ENCODE measurements at regions not wholly inside any gene's neighbourhood (a gene's known extent, or its start where the extent isn't known, plus 50 kb on each side); places are given as distances from the start of the nearest gene placed in this dataset.

- Histone ChIP-seq H3K4me3 (no peak overlapping the region), H3K4me1 (peaks cover 50% of the 10 kb centered on the region), H3K27me3 (ENCODE audit: low read depth) (no peaks in the 10 kb centered on the region), H3K9me3 (no peaks in the 10 kb centered on the region), H3K36me3 (replicated peaks) (no peaks in the 10 kb centered on the region)
- no peak for DNase-seq (ENCODE audit: low spot score in 2 of 2)
- in situ Hi-C loops (cut with MboI; ENCODE audit: low sequenced_read_pairs) = no loop called here
These were observed 667.2 kb upstream of the ZNF608 start for GRCh38 chr5:125413496-125414274.

DNA sequence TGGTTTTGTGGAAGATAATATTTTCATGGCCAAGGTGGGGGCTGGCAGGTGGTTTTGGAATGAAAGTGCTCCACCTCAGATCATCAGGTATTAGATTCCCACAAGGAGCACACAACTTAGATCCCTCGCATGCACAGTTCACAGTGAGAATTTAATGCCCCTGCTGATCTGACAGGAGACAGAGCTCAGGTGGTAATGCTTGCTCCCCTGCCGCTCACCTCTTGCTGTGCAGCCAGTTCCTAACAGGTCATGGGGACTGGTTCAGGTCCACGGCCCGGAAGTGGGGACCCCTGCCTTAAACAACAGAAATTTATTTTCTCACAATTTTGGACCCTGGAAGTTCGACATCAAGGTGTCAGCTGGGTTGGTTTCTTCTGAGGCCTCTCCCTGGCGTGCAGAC is 668.7 kb upstream of the ZNF608 start:
- DNase-seq (ENCODE audit: low spot score in 2 of 2) = no peak
- in situ Hi-C loops (cut with MboI; ENCODE audit: low sequenced_read_pairs) = no loop called here
- Histone ChIP-seq H3K27me3 (ENCODE audit: low read depth) (no peaks in the 10 kb centered on the region), H3K4me3 (no peak overlapping the region), H3K9me3 (no peaks in the 10 kb centered on the region), H3K36me3 (replicated peaks) (no peaks in the 10 kb centered on the region), H3K4me1 (peaks cover 37% of the 10 kb centered on the region)

DNA sequence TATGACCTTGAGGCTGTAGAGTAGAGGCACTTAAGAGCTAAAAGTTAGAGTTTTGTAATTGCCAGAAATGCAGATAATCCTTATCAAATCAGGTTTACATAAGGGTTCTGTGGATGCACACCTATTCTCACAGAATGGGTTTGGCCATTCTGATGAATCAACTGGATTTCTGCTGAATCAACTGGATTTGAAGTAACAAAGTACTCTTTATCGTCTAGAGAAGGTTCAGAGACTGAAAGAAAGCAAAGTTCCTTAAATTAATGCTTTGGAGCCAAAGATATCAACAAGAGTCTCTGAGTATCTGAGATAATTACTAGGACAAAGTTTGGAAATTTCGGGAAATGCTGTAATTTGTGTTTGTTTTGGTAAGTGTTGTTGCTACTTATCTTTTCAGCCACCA is 669.6 kb upstream of the ZNF608 start:
- no peak for DNase-seq (ENCODE audit: low spot score in 2 of 2)
- no peaks in the 10 kb centered on the region for H3K9me3 ChIP-seq
- H3K27me3 ChIP-seq (ENCODE audit: low read depth) = no peaks in the 10 kb centered on the region
- H3K4me1 ChIP-seq = peaks cover 27% of the 10 kb centered on the region
- no peaks in the 10 kb centered on the region for H3K36me3 ChIP-seq (replicated peaks)
- in situ Hi-C loops (cut with MboI; ENCODE audit: low sequenced_read_pairs) = no loop called here
- no peak overlapping the region for H3K4me3 ChIP-seq

DNA sequence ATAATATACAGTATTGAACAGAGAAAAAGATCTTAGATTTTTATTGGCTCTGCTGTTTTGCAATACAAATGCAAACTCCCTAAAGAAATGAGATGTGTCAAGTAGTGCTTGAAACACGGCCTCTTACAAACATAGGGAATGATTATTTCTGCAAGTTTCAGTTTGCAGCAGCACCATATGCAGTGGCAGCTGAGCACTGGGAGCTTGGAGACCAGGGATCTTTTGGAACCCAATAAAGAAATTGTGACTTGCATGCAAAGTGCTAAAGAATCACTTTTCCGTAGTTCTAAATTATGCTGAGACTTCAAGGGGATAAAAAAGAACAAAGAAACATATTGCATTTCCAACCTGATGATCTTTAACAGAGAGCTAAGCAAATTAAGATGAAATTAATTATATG is 674.6 kb upstream of the ZNF608 start:
- no peak for DNase-seq (ENCODE audit: low spot score in 2 of 2)
- Histone ChIP-seq H3K9me3 (no peaks in the 10 kb centered on the region), H3K36me3 (replicated peaks) (no peaks in the 10 kb centered on the region), H3K27me3 (ENCODE audit: low read depth) (no peaks in the 10 kb centered on the region), H3K4me1 (no peaks in the 10 kb centered on the region), H3K4me3 (no peak overlapping the region)
- in situ Hi-C loops (cut with MboI; ENCODE audit: low sequenced_read_pairs) = no loop called here

DNA sequence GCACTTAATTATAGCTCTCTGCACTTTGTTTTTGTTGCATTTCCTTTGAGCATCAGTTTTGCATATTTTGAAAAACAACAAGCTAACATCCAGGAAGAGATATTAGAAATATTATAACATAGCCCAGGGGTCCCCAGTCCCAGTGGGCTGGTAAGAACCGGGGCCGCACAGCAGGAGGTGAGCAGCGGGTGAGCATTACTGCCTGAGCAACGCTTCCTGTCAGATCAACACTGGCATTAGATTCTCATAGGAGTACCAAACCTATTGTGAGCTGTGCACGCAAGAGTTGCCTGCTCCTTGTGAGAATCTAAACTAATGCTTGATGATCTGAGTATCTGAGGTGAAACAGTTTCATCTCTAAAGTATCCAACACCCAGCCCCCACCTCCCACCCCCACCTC is 675.9 kb upstream of the ZNF608 start:
- in situ Hi-C loops (cut with MboI; ENCODE audit: low sequenced_read_pairs) = no loop called here
- Histone ChIP-seq H3K36me3 (replicated peaks) (no peaks in the 10 kb centered on the region), H3K4me1 (no peaks in the 10 kb centered on the region), H3K4me3 (no peak overlapping the region), H3K9me3 (no peaks in the 10 kb centered on the region), H3K27me3 (ENCODE audit: low read depth) (no peaks in the 10 kb centered on the region)
- DNase-seq (ENCODE audit: low spot score in 2 of 2) = no peak

- no peak overlapping the region for H3K4me3 ChIP-seq
- H3K4me1 ChIP-seq = no peaks in the 10 kb centered on the region
- in situ Hi-C loops (cut with MboI; ENCODE audit: low sequenced_read_pairs) = no loop called here
- H3K36me3 ChIP-seq (replicated peaks) = no peaks in the 10 kb centered on the region
- no peak for DNase-seq (ENCODE audit: low spot score in 2 of 2)
- H3K9me3 ChIP-seq = no peaks in the 10 kb centered on the region
- no peaks in the 10 kb centered on the region for H3K27me3 ChIP-seq (ENCODE audit: low read depth)
These were observed 678.1 kb upstream of the ZNF608 start for GRCh38 chr5:125424402-125425141.

DNA sequence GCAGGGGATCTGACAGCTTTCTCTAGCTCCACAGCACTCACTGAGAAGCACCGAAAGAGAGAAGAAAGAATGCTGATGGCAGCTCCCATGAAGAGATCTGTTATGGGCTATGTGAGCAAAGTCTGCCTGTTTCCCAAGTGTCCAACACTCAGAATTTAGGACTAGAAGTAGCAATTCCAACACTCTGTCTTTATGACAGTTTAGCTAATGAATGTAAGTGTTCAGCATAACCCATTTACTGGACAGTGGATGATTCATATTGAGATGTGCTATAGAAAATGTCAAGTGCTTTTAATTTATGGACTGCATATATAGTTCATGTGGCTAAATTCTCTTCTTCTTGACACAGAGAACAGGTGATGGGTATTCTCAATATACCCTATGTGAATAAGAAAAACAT is 683.1 kb upstream of the ZNF608 start:
- Histone ChIP-seq H3K36me3 (replicated peaks) (no peaks in the 10 kb centered on the region), H3K4me1 (no peaks in the 10 kb centered on the region), H3K4me3 (no peak overlapping the region), H3K9me3 (no peaks in the 10 kb centered on the region), H3K27me3 (ENCODE audit: low read depth) (no peaks in the 10 kb centered on the region)
- DNase-seq (ENCODE audit: low spot score in 2 of 2) = no peak
- in situ Hi-C loops (cut with MboI; ENCODE audit: low sequenced_read_pairs) = no loop called here

DNA sequence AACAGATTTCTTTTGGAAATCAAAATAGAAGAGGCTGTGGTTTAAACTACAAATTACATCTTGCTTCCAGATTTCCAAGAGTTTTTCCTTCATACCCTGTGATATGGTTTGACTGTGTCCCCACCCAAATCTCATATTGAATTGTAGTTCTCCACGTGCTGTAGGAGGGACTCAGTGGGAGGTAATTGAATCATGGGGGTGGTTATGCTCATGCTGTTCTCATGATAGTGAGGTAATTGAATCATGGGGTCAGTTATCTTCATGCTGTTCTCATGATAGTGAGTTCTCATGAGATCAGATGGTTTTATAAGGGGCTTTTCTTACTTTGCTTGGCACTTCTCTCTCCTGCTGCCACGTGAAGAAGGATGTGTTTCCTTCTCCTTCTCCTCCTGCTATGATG is 687.0 kb upstream of the ZNF608 start:
- no peaks in the 10 kb centered on the region for H3K36me3 ChIP-seq (replicated peaks)
- H3K27me3 ChIP-seq (ENCODE audit: low read depth) = no peaks in the 10 kb centered on the region
- H3K9me3 ChIP-seq = 0 out of 2 replicates have a peak, but pooled peaks cover 3% of the 10 kb centered on the region
- no peak overlapping the region for H3K4me3 ChIP-seq
- no peak for DNase-seq (ENCODE audit: low spot score in 2 of 2)
- in situ Hi-C loops (cut with MboI; ENCODE audit: low sequenced_read_pairs) = no loop called here
- H3K4me1 ChIP-seq = no peaks in the 10 kb centered on the region

DNA sequence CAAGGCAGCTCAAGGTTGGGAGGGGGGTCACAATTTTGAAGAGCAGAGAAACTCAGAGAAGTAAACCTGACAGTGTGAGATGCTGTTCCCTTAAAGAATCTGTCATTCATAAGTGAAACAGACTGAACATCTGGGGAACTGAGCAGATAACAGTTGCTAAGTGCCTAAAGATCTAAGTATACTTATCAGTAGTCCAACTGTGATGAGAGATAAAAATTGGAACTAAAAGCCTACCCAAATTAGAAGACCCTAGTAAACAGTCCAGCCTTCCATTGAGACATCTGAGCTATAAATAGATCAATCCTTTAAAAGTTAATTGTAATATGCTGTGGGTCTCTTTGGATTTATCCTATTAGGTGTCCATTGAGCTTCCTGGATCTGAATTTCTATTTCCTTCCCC is 692.8 kb upstream of the ZNF608 start:
- H3K36me3 ChIP-seq (replicated peaks) = no peaks in the 10 kb centered on the region
- DNase-seq (ENCODE audit: low spot score in 2 of 2) = no peak
- no peaks in the 10 kb centered on the region for H3K27me3 ChIP-seq (ENCODE audit: low read depth)
- H3K4me1 ChIP-seq = no peaks in the 10 kb centered on the region
- no peak overlapping the region for H3K4me3 ChIP-seq
- 0 out of 2 replicates have a peak, but pooled peaks cover 3% of the 10 kb centered on the region for H3K9me3 ChIP-seq
- in situ Hi-C loops (cut with MboI; ENCODE audit: low sequenced_read_pairs) = no loop called here

GRCh38 chr5:125440905-125441304 is 694.5 kb upstream of the ZNF608 start:
- no peak for DNase-seq (ENCODE audit: low spot score in 2 of 2)
- in situ Hi-C loops (cut with MboI; ENCODE audit: low sequenced_read_pairs) = no loop called here
- 0 out of 2 replicates have a peak, but pooled peaks cover 3% of the 10 kb centered on the region for H3K9me3 ChIP-seq
- no peak overlapping the region for H3K4me3 ChIP-seq
- no peaks in the 10 kb centered on the region for H3K4me1 ChIP-seq
- no peaks in the 10 kb centered on the region for H3K36me3 ChIP-seq (replicated peaks)
- no peaks in the 10 kb centered on the region for H3K27me3 ChIP-seq (ENCODE audit: low read depth)

DNA sequence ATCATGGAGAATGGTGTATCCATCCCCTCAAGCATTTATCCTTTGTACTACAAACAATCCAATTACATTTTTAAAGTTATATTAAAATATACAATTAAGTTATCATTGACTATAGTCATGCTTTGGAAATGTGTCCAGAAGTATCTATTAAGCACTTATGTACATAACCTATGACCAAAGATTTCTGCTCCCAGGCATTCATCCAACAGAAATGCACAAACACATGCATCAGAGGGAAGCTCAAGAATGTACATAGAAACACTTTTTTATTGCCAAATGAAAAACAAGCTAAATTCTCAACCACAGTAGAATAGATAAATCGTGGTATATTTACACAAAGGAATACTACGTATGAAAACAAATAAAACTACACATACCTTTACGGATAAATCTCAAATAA is 700.5 kb upstream of the ZNF608 start:
- H3K9me3 ChIP-seq = no peaks in the 10 kb centered on the region; the same call in 1 of the 2 replicates
- no peak for DNase-seq (ENCODE audit: low spot score in 2 of 2)
- no peaks in the 10 kb centered on the region for H3K27me3 ChIP-seq (ENCODE audit: low read depth)
- H3K36me3 ChIP-seq (replicated peaks) = no peaks in the 10 kb centered on the region
- H3K4me1 ChIP-seq = peaks cover 9% of the 10 kb centered on the region
- no peak overlapping the region for H3K4me3 ChIP-seq
- in situ Hi-C loops (cut with MboI; ENCODE audit: low sequenced_read_pairs) = no loop called here

DNA sequence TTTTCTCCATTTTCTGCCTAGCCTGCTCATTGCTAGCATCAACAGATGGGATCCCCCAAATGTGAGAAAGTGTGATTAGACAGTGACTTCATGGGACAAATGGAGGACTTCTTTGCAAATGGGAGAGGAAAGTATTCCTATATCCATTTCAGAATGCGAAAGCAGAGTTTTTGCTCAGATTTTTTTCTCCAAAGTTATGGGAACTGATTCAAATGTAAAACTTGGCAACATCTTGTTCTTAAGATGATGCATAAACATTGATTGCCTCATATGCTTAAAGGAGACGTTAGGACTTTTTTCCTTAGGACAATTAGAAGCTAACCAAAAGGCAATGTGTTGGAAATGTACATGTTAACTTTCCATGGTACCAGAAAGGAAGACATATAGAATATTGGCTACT is 704.3 kb upstream of the ZNF608 start:
- Histone ChIP-seq H3K27me3 (ENCODE audit: low read depth) (no peaks in the 10 kb centered on the region), H3K4me3 (no peak overlapping the region), H3K9me3 (no peaks in the 10 kb centered on the region; the same call in 1 of the 2 replicates), H3K4me1 (peaks cover 9% of the 10 kb centered on the region), H3K36me3 (replicated peaks) (no peaks in the 10 kb centered on the region)
- no peak for DNase-seq (ENCODE audit: low spot score in 2 of 2)
- in situ Hi-C loops (cut with MboI; ENCODE audit: low sequenced_read_pairs) = no loop called here

DNA sequence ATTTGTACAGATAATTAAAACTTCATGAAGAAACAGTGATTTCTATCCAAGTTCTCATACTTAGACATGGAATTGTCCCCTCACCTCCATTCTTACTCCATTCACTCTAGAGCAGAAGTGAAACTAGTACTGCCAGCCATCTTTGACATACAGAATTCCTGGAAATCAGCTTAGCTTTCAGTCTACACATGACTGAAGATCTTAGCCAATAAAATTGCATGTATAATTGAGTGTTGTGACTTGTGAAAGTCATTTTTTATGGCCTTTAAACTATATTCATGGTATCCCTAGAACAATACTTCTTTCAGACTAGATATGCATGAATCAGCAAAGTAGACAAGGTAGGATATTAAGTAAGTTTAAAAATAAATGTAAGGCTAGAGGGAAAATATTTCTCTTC is 705.2 kb upstream of the ZNF608 start:
- Histone ChIP-seq H3K27me3 (ENCODE audit: low read depth) (no peaks in the 10 kb centered on the region), H3K36me3 (replicated peaks) (no peaks in the 10 kb centered on the region), H3K4me3 (no peak overlapping the region), H3K9me3 (no peaks in the 10 kb centered on the region; the same call in 1 of the 2 replicates), H3K4me1 (peaks cover 9% of the 10 kb centered on the region)
- DNase-seq (ENCODE audit: low spot score in 2 of 2) = no peak
- in situ Hi-C loops (cut with MboI; ENCODE audit: low sequenced_read_pairs) = no loop called here

DNA sequence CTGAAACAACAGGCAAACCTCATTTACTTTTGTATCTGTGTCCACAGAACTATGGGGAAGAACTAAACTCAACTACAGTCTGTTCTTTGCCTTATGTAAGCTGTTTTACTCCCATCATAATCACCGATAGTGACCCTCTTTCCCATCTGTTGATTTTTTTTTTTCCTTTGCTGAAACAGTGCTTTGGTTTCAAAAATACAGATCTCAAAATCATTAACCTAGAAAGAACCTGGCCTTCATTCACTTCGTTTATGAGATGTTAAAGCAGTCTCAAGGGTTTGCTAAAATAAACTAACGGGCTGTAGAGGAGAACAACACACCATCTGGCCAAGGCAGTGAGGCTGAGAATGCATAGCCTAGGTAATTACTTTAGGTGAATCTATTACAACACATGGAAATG is 706.6 kb upstream of the ZNF608 start:
- H3K9me3 ChIP-seq = no peaks in the 10 kb centered on the region; the same call in 1 of the 2 replicates
- H3K36me3 ChIP-seq (replicated peaks) = no peaks in the 10 kb centered on the region
- no peak for DNase-seq (ENCODE audit: low spot score in 2 of 2)
- no peaks in the 10 kb centered on the region for H3K27me3 ChIP-seq (ENCODE audit: low read depth)
- no peak overlapping the region for H3K4me3 ChIP-seq
- H3K4me1 ChIP-seq = peaks cover 9% of the 10 kb centered on the region
- in situ Hi-C loops (cut with MboI; ENCODE audit: low sequenced_read_pairs) = no loop called here

Measured in HAP-1 (cell line).